ENCODE measurements at regions not wholly inside any gene's neighbourhood (a gene's known extent, or its start where the extent isn't known, plus 50 kb on each side); places are given as distances from the start of the nearest gene placed in this dataset.

GRCh38 chr6:12482386-12483375 is 192.5 kb downstream of the EDN1 start:
- TF ChIP-seq CTCF (IDR thresholded peaks at IDR 0.05) = no peak
- no peak for TF ChIP-seq JUN (CRISPR knock-in tag; IDR thresholded peaks at IDR 0.05)
- TF ChIP-seq SP1 (CRISPR knock-in tag; conservative IDR thresholded peaks at IDR 0.05) = no peak
- TF ChIP-seq E2F1 (CRISPR knock-in tag; IDR thresholded peaks at IDR 0.05) = no peak
- TF ChIP-seq ZNF317 (CRISPR knock-in tag; IDR thresholded peaks at IDR 0.05; ENCODE audit: borderline replicate concordance, low read depth) = no peak
- no peak for TF ChIP-seq SMAD4 (CRISPR knock-in tag; IDR thresholded peaks at IDR 0.05)
- no peak for TF ChIP-seq CBFB (CRISPR knock-in tag; IDR thresholded peaks at IDR 0.05; ENCODE audit: low read depth)
- TF ChIP-seq ZBTB21 (CRISPR knock-in tag; IDR thresholded peaks at IDR 0.05; ENCODE audit: borderline replicate concordance) = no peak
- TF ChIP-seq ZNF263 (CRISPR knock-in tag; IDR thresholded peaks at IDR 0.05; ENCODE audit: low read depth) = no peak
